ENCODE measurements at regions not wholly inside any gene's neighbourhood (a gene's known extent, or its start where the extent isn't known, plus 50 kb on each side); places are given as distances from the start of the nearest gene placed in this dataset.

DNA sequence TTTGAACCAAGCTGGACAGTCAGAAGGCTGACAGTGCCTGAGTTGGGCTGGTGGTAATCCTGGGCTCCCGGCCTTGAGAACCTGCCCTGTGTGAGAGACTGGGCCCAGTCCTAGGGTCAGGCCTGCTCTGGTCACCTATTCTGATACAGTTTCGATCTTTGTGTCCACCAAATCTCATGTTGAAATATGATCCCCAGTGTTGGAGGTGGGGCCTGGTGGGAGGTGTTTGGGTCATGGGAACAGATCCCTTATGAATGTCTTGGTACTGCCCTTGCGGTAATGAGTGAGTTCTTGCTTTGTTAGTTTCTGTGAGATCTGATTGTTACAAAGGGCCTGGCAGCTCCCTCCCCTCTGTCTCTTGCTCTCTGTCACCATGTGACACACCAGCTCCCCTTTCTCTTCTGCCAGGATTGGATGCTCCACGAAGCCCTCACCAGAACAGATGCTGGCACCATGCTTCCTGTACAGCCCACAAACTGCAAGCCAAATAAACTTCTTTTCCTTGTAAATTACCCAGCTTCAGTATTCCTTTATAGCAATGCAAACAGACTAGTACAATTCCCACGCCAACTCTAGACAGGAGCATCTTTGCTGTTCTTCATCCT is 111.8 kb upstream of the ZNF438 start:
- DNase-seq (ENCODE audit: low read depth): no peak

DNA sequence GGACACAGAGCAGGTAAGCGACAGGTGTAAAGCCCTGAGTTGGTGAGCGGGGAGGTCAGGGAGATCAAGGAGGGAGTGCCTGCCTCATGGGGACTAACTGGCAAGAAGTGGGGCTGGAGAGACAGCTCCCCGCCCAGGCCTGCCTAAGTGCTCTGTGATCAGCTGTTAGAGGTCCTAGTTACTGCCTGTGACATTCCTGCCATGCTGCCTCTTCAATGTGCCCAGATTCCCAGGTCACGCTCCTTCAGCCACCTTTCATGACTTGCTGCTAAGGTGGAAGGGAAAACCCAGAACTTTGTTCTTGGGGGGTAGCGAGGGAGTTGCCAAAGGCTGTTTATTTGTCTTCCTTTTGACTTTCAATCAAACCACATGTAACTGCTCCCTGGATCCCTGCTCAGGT is 114.3 kb upstream of the ZNF438 start:
- DNase-seq (ENCODE audit: low read depth): no peak

- peak; percentile 79 for DNase-seq (ENCODE audit: low read depth)
Observed at GRCh38 chr10:31146491-31147209, 115.0 kb upstream of the ZNF438 start.

DNA sequence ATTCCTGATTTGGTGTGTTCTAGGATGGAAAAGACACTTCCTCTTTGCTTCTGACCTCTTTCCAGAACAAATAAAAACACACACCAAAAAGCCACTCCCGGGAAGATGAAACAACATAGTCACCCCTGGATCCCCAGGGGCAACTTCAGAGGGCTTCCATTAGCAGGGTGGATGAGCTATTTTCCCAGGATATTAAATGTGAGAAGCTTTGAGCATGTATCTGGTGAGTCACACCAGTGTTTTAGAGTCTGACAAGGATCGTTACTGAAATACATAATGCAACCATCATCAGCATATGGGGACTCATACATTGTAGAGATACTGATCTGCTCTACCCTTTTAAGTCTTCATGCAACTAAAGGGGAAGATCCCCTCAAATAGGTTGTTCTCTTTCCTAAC is 115.5 kb upstream of the ZNF438 start:
- peak; percentile 56 for DNase-seq (ENCODE audit: low read depth)

DNA sequence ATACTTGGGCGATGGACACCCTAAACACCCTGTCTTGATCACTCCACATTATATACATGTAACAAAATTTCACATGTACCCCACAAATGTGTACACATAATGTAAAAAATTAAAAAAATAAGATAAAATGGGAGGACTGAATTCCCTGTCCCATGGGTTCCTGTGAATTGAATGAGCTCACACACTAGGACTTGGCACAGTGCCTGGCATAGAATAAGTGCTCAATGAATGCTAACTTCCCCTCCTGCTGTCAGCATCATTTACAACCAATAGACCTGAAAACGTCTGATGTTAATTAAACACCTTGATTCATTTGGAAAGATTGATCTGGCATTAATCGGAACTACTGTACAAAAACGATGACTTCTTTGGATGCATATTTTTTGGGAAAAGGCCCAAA is 117.3 kb upstream of the ZNF438 start:
- no peak for DNase-seq (ENCODE audit: low read depth)

DNA sequence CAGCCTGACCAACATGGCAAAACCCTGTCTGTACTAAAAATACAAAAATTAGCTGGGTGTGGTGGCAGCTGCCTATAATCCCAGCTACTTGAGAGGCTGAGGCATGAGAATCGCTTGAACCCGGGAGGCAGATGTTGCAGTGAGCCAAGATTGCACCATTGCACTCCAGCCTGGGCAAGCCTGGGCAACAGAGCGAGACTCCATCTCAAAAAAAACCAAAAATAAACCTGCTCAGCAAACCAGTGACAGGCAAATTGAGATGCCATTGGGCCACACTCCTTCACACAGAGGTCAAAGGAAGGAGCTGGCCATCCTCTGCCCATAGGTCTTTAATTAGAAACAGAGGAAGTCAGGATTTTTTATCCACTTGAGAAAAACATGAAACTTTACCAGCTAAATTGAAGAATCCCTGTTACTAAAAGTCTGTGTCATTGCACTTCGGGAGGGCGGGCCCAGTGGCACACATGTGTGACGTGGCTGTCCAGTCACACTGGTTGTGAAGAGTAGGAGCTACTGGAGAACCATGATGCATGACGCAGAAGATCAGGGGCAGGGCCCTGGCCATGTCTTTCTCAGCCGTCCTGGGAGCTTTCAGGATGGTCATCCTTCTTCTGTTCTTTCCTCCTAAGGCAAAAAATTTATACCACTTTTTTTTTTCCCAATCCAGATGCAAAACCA is 118.3 kb upstream of the ZNF438 start:
- DNase-seq (ENCODE audit: low read depth): no peak

- DNase-seq (ENCODE audit: low read depth): no peak
Observed at GRCh38 chr10:31151301-31151700, 119.6 kb upstream of the ZNF438 start.

GRCh38 chr10:31152421-31153135 is 120.9 kb upstream of the ZNF438 start:
- DNase-seq (ENCODE audit: low read depth): no peak

DNA sequence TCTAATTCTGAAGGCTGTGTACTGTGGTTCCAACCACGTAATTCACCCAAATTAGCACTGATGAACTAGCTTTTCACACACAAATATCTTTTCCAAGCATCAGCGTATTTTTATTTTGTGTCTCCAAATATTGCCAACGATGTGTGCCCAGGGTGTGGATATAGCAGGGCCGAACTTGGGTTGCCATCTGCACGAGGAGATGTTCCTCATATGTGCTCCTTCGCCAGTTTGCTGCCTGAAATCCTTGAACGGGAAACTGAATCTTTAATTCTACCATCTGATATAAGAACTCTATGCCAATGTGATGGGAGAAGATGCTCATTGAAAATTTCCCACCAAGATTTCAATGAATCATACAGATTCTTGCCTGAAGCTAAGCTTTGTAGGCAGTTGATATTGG is 121.5 kb upstream of the ZNF438 start:
- no peak for DNase-seq (ENCODE audit: low read depth)

DNA sequence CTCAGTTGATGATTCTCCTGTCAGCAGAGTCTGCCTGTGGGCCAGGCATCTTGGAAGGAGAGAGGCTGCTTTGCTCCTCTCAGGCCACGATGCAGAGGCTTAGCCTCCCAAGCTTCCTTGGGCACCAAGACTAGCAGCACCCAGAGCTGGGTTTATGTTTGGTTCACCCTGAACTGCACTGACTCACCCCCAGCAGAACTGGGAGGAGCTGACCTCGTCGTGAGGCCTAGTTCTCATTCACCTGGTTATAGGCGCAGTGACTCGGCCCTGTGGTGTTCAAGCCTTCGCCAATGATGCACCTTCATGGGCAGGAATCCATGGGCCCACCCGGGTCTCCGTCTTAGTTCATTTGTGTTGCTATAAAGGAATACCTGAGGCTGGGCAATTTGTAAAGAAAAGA is 122.0 kb upstream of the ZNF438 start:
- no peak for DNase-seq (ENCODE audit: low read depth)

- DNase-seq (ENCODE audit: low read depth): no peak
Observed at GRCh38 chr10:31154996-31155395, 123.3 kb upstream of the ZNF438 start.

DNA sequence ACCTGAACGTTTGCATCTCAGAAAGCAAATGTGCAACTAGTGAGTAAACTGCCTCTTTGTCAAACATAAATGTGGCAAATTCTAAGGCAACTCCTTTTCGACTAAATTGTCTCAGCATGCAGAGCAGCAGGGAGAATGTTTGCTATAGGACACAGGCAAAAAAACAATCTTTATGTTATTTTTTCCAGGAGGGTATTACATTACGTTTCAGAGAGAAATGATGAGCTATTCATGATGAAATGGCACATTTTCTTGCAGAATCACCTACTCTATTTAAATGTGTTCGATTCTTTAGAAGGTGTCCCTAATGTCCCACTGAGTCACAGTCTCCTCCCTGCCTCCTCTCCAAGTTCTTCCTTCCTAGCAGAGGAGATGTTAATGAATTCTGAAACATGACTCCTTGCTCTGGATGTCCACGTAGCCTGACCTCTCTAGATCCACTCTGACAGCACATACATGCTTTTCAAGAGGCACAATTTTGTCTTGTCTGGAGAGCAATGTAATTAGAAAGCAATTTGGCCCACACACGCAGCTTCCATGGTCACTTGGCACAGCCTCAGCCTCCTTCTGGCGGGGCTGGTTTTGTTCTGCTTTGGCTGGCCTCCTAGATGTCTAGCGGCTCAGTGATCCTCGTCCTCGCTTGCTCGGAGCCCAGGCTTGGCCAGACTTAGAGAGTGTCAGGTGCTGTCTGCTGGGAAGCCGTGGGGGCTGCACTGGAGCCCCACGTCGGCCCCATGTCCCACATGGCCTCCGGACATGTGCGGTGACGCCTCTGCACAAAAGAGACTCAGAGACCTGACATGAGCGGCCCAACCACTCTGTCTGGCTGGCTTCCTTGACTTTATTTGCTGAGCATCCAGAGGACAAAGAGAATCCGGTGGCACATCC is 125.7 kb upstream of the ZNF438 start:
- no peak for DNase-seq (ENCODE audit: low read depth)

DNA sequence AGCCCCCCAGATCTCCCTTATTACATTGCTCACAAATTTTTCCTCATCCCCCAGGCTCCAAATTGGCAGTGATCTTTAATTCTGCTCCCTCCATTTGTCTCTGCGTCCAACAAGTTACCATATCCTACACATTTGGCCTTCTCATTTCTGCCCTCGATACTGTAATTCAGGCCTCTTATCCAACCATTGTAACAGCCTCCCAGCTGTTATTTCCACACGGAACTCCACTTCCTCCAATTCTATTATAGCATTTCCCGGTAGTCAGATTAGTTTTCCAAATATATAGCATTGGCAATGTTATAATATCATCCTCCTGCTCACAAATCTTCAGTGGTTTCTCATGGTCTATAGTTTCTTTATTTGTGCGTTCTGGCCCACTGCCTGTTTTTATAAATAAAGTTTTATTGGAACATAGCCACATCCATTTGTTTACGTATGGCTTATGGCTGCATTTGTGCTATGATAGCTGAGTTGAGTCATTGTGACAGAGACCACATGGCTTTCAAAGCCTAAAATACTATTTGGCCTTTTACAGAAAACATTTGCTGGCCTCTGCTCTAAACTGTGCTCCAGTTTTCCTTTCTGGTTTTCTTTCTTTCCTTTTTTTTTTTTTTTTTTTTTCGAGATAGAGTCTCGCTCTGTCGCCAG is 126.5 kb upstream of the ZNF438 start:
- DNase-seq (ENCODE audit: low read depth): no peak

- no peak for DNase-seq (ENCODE audit: low read depth)
Observed at GRCh38 chr10:31166606-31167005, 134.9 kb upstream of the ZNF438 start.

GRCh38 chr10:31170636-31171035 is 139.0 kb upstream of the ZNF438 start:
- DNase-seq (ENCODE audit: low read depth): no peak

GRCh38 chr10:31171402-31172083 is 139.9 kb upstream of the ZNF438 start:
- no peak for DNase-seq (ENCODE audit: low read depth)

DNA sequence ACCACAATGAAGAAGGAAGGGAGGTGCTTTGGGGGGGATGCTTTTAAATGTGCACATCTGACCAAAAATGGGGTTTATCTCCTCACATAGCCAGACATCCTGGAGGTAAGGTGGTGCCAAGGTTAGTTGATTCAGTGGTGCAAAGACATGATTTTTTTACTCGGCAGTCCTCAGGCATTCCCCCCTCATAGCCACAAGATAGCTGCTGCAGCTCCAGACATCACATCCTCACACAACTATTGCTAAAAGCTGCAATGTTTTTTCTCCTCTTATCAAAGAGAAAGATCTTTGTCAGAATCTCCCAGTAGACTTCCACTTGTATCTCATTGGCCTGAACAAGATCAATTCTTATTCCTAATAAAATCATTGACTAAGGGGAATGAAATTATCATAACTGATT is 141.3 kb upstream of the ZNF438 start:
- DNase-seq (ENCODE audit: low read depth): no peak

DNA sequence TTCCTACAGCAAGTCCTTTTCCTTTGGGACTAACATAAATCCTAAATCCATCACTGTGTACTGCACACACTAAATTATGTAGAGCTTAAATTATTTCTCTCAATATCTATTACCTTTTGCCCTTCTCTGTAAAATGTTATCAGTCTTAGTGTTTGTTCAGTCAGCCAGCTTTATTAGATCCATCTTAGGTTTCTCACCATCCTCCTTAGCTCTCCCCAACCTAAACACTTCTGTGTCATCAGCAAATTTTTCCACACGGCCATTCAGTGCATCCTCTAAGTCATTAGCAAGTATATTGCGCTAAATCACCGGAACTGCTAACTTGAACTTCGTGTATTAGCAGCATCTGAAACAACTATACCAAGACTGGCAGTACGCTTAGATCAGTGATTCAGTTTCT is 142.1 kb upstream of the ZNF438 start:
- no peak for DNase-seq (ENCODE audit: low read depth)

GRCh38 chr10:31179091-31179680 is 139.8 kb upstream of the ZEB1 start:
- DNase-seq (ENCODE audit: low read depth): no peak
